ENCODE measurements at regions not wholly inside any gene's neighbourhood (a gene's known extent, or its start where the extent isn't known, plus 50 kb on each side); places are given as distances from the start of the nearest gene placed in this dataset.
A peak's percentile ranks its signal among the peaks of the same experiment; 100 is the strongest.

DNA sequence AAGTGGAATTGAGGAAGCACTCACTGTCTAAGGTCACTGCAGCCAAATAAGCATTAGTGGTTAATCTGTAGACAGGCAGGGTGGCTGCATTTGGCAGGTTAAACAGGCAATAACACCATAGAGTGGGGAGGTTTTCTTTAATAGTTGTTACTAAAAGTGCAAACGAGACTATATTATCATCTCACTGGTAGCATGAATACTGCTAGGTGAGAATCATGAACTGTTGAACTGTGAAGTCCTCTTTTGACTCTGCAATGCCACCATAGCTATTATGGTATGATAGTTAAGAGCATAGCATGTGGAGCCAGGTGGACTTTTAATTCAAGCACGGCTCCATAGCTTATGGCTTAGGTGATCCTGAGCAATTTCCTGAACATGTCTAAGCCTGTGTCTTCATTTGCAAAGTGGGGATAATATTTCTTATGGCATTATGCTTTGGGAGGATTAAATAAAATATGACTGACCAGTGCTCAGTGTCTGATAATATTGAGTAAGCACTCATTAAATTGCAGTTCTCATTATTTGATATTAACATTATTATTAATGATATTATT, 235.6 kb upstream of the HHIP start:
- H3K79me1 ChIP-seq (ENCODE audit: low read depth, low read length), result no peaks in the 10 kb centered on the region
- no peak overlapping the region for H3K4me3 ChIP-seq (ENCODE audit: extremely low read depth in 1 of 4, insufficient read depth in 2 of 4, low read depth in 3 of 4, low read length in 4 of 4)
- no peaks in the 10 kb centered on the region for H3K23me2 ChIP-seq (ENCODE audit: low read depth, low read length)
- no peak overlapping the region for H4K8ac ChIP-seq (ENCODE audit: extremely low read depth, insufficient read depth, low read length)
- no peak overlapping the region for H3K9ac ChIP-seq (replicated peaks in 1 of 4; ENCODE audit: extremely low read depth in 1 of 4, low read depth in 3 of 4, low read length in 3 of 4)
- TF ChIP-seq PHF8 (conservative IDR thresholded peaks at IDR 0.05; ENCODE audit: low read depth, low read length) (no peak), ASH2L (IDR thresholded peaks at IDR 0.05; ENCODE audit: low read length) (no peak), KDM4A (IDR thresholded peaks at IDR 0.05; ENCODE audit: low read depth, low read length, severe bottlenecking) (no peak), CHD1 (IDR thresholded peaks at IDR 0.05; ENCODE audit: low read depth, low read length) (no peak), GABPA (IDR thresholded peaks at IDR 0.05; ENCODE audit: borderline replicate concordance, insufficient read depth, low read length) (no peak), RFX5 (IDR thresholded peaks at IDR 0.05; ENCODE audit: borderline replicate concordance, low read depth, low read length) (no peak), BCL11A (IDR thresholded peaks at IDR 0.05; ENCODE audit: low read depth in 2 of 2, low read length in 2 of 2) (no peak), SP1 (IDR thresholded peaks at IDR 0.05; ENCODE audit: low read depth, low read length) (no peak), CTBP2 (IDR thresholded peaks at IDR 0.05; ENCODE audit: borderline replicate concordance, insufficient read depth, insufficient read length, low read length) (no peak), TBP (IDR thresholded peaks at IDR 0.05; ENCODE audit: low read depth, low read length) (no peak), HDAC2 (IDR thresholded peaks at IDR 0.05; ENCODE audit: borderline replicate concordance in 1 of 2, low read depth in 2 of 2, low read length in 2 of 2) (no peak), SIN3A (conservative IDR thresholded peaks at IDR 0.05 in 1 of 2, IDR thresholded peaks at IDR 0.05 in 1 of 2; ENCODE audit: low read depth in 1 of 2, low read length in 2 of 2) (no peak), BRCA1 (IDR thresholded peaks at IDR 0.05; ENCODE audit: low read depth, low read length) (no peak)
- H3K23ac ChIP-seq (ENCODE audit: insufficient read length), result no peak overlapping the region
- POLR2A ChIA-PET (ENCODE audit: partially characterized antibody), result no interaction called here
- H3K56ac ChIP-seq (replicated peaks; ENCODE audit: insufficient read length, low read depth, low read length), result no peak overlapping the region
- no peak overlapping the region for H3K4ac ChIP-seq (replicated peaks; ENCODE audit: insufficient read length, low read depth, low read length)
- H2BK20ac ChIP-seq (ENCODE audit: low read length), result no peak overlapping the region
- H2AFZ ChIP-seq (ENCODE audit: low read length), result peak overlapping the region; percentile 53; the same call in 1 of the 2 replicates
- H4K91ac ChIP-seq (replicated peaks; ENCODE audit: insufficient read length, low read length), result no peak overlapping the region
- H2AK5ac ChIP-seq (ENCODE audit: low read depth, low read length), result no peak overlapping the region
- H2BK120ac ChIP-seq (replicated peaks; ENCODE audit: low read depth, low read length), result no peak overlapping the region
- H2BK15ac ChIP-seq (ENCODE audit: low read length), result no peak overlapping the region
- WGBS, 2 experiments (ENCODE audit: extremely low coverage in 1 of 2, insufficient coverage in 1 of 2, insufficient read length in 1 of 2, insufficient replicate concordance in 2 of 2, low coverage in 1 of 2, low lambda C conversion rate in 2 of 2, missing lambda C conversion rate in 1 of 2), result 90% methylated on average over 2 of the region's 2 CpGs; no CpG with 5 or more reads in 1 of the 2 experiments
- H2BK12ac ChIP-seq (ENCODE audit: low read depth, low read length), result no peak overlapping the region
- H3K9me3 ChIP-seq (ENCODE audit: insufficient read depth in 2 of 2, low read depth in 1 of 2, low read length in 1 of 2), result no peaks in the 10 kb centered on the region
- no peaks in the 10 kb centered on the region for H3K36me3 ChIP-seq (ENCODE audit: control insufficient read depth in 2 of 4, insufficient read depth in 4 of 4, low read length in 3 of 4)
- H3K18ac ChIP-seq (ENCODE audit: extremely low read depth, low read length), result no peak overlapping the region
- H3K27me3 ChIP-seq (replicated peaks in 1 of 4; ENCODE audit: control insufficient read depth in 3 of 4, extremely low read depth in 1 of 4, insufficient read depth in 3 of 4, low read length in 3 of 4), result no peaks in the 10 kb centered on the region
- H3K79me2 ChIP-seq (ENCODE audit: control insufficient read depth in 1 of 2, insufficient read depth in 2 of 2, low read length in 2 of 2), result no peaks in the 10 kb centered on the region
- DNase-seq (ENCODE audit: low read depth in 1 of 2, low spot score in 2 of 2) (no peak), FAIRE-seq (no peak)
- H4K20me1 ChIP-seq (replicated peaks in 1 of 2; ENCODE audit: control insufficient read depth in 1 of 2, insufficient read depth in 2 of 2, low read length in 2 of 2), result no peaks in the 10 kb centered on the region
- no peaks in the 10 kb centered on the region for H3K4me1 ChIP-seq (replicated peaks in 1 of 4; ENCODE audit: control insufficient read depth in 3 of 4, insufficient read depth in 4 of 4, low read length in 3 of 4)
- H4K5ac ChIP-seq (ENCODE audit: insufficient read length, low read depth, low read length), result no peak overlapping the region
- no peak overlapping the region for H3K14ac ChIP-seq (ENCODE audit: insufficient read length)
- CTCF ChIA-PET (ENCODE audit: partially characterized antibody), result no interaction called here
- no peak overlapping the region for H3K4me2 ChIP-seq (ENCODE audit: insufficient read depth in 1 of 2, low read depth in 2 of 2, low read length in 2 of 2)
- H2BK5ac ChIP-seq (ENCODE audit: low read depth, low read length), result no peak overlapping the region
- H3K27ac ChIP-seq (ENCODE audit: low read depth, low read length), result no peak overlapping the region

All from H1 (cell line).